B cell (primary cell): ENCODE measurements at regions not wholly inside any gene's neighbourhood (a gene's known extent, or its start where the extent isn't known, plus 50 kb on each side); places are given as distances from the start of the nearest gene placed in this dataset.

Experiments
- ATAC-seq: fragments of 200-7000 bp; cut with Tn5 transposase; one replicate; pipeline ENCODE4 v1.10.0; 2021; ENCODE audit warnings: low read depth, mild to moderate bottlenecking, moderate number of reproducible peaks, moderate library complexity
- CTCF ChIA-PET: fragments of 350-600 bp; sonication (Branson Sonifier 250); formaldehyde crosslinking; loops from one replicate; lab custom pipeline; 2021; ENCODE audit warnings: antibody characterized with exemption, inconsistent platforms; lab: Charles Lee
- POLR2A ChIA-PET: fragments of 350-600 bp; sonication (Branson Sonifier 250); formaldehyde crosslinking; loops from one replicate; lab custom pipeline; 2021; ENCODE audit warnings: antibody characterized with exemption; lab: Charles Lee
- DNase-seq: peaks from one replicate; pipeline ENCODE4 v3.0.0; 2013
- H2AFZ ChIP-seq: 2 replicates; pipeline ENCODE4 v1.6.1; 2012; ENCODE audit warnings: mild to moderate bottlenecking, low read depth, low read length; ENCODE audit not compliant: insufficient read depth, poor library complexity, severe bottlenecking
- H3K27ac ChIP-seq, 2 donors: 1 replicate in 1 of 2; 2 replicates in 1 of 2; pipeline ENCODE4 v1.5.1; 2012 to 2013; ENCODE audit warnings: low read length in 2 of 2, mild to moderate bottlenecking in 2 of 2, moderate library complexity in 1 of 2
- H3K27me3 ChIP-seq, 4 experiments: fragments of 200-600 bp in 1 of 4; sonication (generic) in 1 of 4; replicated peaks in 1 of 4; 1 replicate in 2 of 4; 2 replicates in 2 of 4; pipeline versions ENCODE4 v1.6.1 to v1.7.0; 2013 to 2016; ENCODE audit warnings: low read length in 3 of 4, mild to moderate bottlenecking in 2 of 4, mixed read lengths in 1 of 4, moderate library complexity in 1 of 4; ENCODE audit not compliant: insufficient read depth in 4 of 4, control insufficient read depth in 3 of 4; ENCODE audit errors: control extremely low read depth in 1 of 4
- H3K36me3 ChIP-seq, 2 experiments: replicated peaks in 1 of 2; 1 replicate in 1 of 2; 2 replicates in 1 of 2; pipeline versions ENCODE4 v1.6.1 to v1.7.1; 2013; ENCODE audit warnings: low read length in 1 of 2; ENCODE audit not compliant: insufficient read depth in 2 of 2, control insufficient read depth in 1 of 2; ENCODE audit errors: control extremely low read depth in 1 of 2, extremely low read depth in 1 of 2
- H3K4me1 ChIP-seq, 2 donors: fragments of 200-600 bp in 1 of 2; sonication (generic) in 1 of 2; 1 replicate in 1 of 2; 2 replicates in 1 of 2; pipeline versions ENCODE4 v1.5.1 to v1.6.1; 2013 to 2017; ENCODE audit warnings: low read length in 2 of 2; ENCODE audit not compliant: control insufficient read depth in 2 of 2, insufficient read depth in 2 of 2
- H3K4me2 ChIP-seq: replicated peaks from 2 replicates; pipeline ENCODE3; 2012; ENCODE audit warnings: mild to moderate bottlenecking, low read depth, low read length; ENCODE audit not compliant: poor library complexity, severe bottlenecking
- H3K4me3 ChIP-seq, 5 experiments: fragments of 200-600 bp in 1 of 5; sonication (generic) in 1 of 5; 1 replicate in 3 of 5; 2 replicates in 2 of 5; pipeline versions ENCODE4 v1.5.1 to v1.7.0; 2011 to 2016; ENCODE audit warnings: low read length in 4 of 5, mild to moderate bottlenecking in 4 of 5, low read depth in 2 of 5, control low read depth in 1 of 5, moderate library complexity in 1 of 5; ENCODE audit not compliant: insufficient read depth in 1 of 5; ENCODE audit errors: control extremely low read depth in 1 of 5, extremely low read depth in 1 of 5
- H3K79me2 ChIP-seq: fragments of 200-600 bp; sonication (generic); one replicate; pipeline ENCODE4 v1.6.0; 2016; ENCODE audit warnings: low read length; ENCODE audit not compliant: control insufficient read depth, insufficient read depth
- H3K9ac ChIP-seq: fragments of 200-600 bp; sonication (generic); 2 replicates; pipeline ENCODE4 v1.6.1; 2017; ENCODE audit warnings: mild to moderate bottlenecking, low read length, moderate library complexity
- H3K9me3 ChIP-seq, 3 donors: one replicate each; pipeline versions ENCODE4 v1.6.1 to v1.7.1; 2013; ENCODE audit warnings: low read length in 2 of 3; ENCODE audit not compliant: control insufficient read depth in 2 of 3, insufficient read depth in 1 of 3; ENCODE audit errors: control extremely low read depth in 1 of 3
- H4K20me1 ChIP-seq: 2 replicates; pipeline ENCODE4 v1.6.0; 2012; ENCODE audit warnings: mild to moderate bottlenecking, low read length; ENCODE audit not compliant: insufficient read depth, control insufficient read depth, poor library complexity, severe bottlenecking
- H3K27ac Mint-ChIP-seq: one replicate; pipeline ENCODE4 v1.8.0; 2021; ENCODE audit warnings: mixed read lengths
- H3K27me3 Mint-ChIP-seq: one replicate; pipeline ENCODE4 v1.8.0; 2021; ENCODE audit warnings: mixed read lengths
- H3K4me1 Mint-ChIP-seq: one replicate; pipeline ENCODE4 v1.8.0; 2021; ENCODE audit warnings: mixed read lengths
- H3K4me3 Mint-ChIP-seq: one replicate; pipeline ENCODE4 v1.8.0; 2021; ENCODE audit warnings: mixed read lengths
- H3K9me3 Mint-ChIP-seq: one replicate; pipeline ENCODE4 v1.8.0; 2022; ENCODE audit warnings: mixed read lengths; ENCODE audit not compliant: insufficient read depth
- CTCF ChIP-seq: fragments of 200-600 bp; IDR thresholded peaks from one replicate; pipeline ENCODE4 v1.8.0; 2022; ENCODE audit warnings: antibody characterized with exemption, mild to moderate bottlenecking
- EZH2 ChIP-seq: IDR thresholded peaks from 2 replicates; pipeline ENCODE4 v1.6.1; 2012; ENCODE audit warnings: borderline replicate concordance, low read depth, mild to moderate bottlenecking, moderate library complexity, low read length; ENCODE audit not compliant: insufficient read depth, poor library complexity, severe bottlenecking
- WGBS: methylation state at CpG from one replicate; pipeline ENCODE4 v1.1.5; 2013; ENCODE audit warnings: missing lambda C conversion rate; ENCODE audit not compliant: insufficient coverage; 5-methylcytosine and 5-hydroxymethylcytosine counted together
- intact Hi-C: fragments of 100-400 bp; cut with micrococcal nuclease; formaldehyde crosslinking; loops from one replicate; pipeline ENCODE4 v1.10.0; 2022

GRCh38 chr20:39660965-39661364 lies 698.8 kb downstream of the DHX35 start:
- ATAC-seq (peak; percentile 53), DNase-seq (no peak)
- Histone ChIP-seq H3K36me3 (no peaks in the 10 kb centered on the region), H2AFZ (no peak overlapping the region), H3K4me3 (no peak overlapping the region), H3K9ac (no peak overlapping the region), H3K27me3 (no peaks in the 10 kb centered on the region), H3K9me3 (no peaks in the 10 kb centered on the region), H3K27ac (no peak overlapping the region), H3K4me2 (no peak overlapping the region), H3K79me2 (no peaks in the 10 kb centered on the region), H3K4me1 (peaks cover 0 to 5% of the 10 kb centered on the region in 2 donors), H4K20me1 (no peaks in the 10 kb centered on the region)
- Mint-ChIP-seq H3K4me3 (no peak overlapping the region), H3K4me1 (peaks cover 5% of the 10 kb centered on the region), H3K9me3 (no peaks in the 10 kb centered on the region), H3K27ac (peak overlapping the region; percentile 39), H3K27me3 (peaks cover 12% of the 10 kb centered on the region)
- WGBS: 90% methylated on average over 2 of the region's 2 CpGs
- no peak for TF ChIP-seq CTCF
- no peak for TF ChIP-seq EZH2
- ChIA-PET CTCF (interaction anchor here (1.5 kb wide), 1 partner anchor 392 kb away, joined by 4 read pairs; no protein-coding TSS in a partner anchor), POLR2A (no interaction called here)
- intact Hi-C loops: no loop called here

- CTCF ChIA-PET: no interaction called here
- H3K4me2 ChIP-seq: no peak overlapping the region
- 91% methylated on average over 1 of the region's 1 CpG for WGBS
These were observed 698.1 kb downstream of the DHX35 start for GRCh38 chr20:39660226-39660625.

More at GRCh38 chr20:39660226-39660625, 698.1 kb downstream of the DHX35 start:
- no peaks in the 10 kb centered on the region for H3K36me3 ChIP-seq
- peaks cover 0 to 3% (median 0%) of the 10 kb centered on the region in 3 donors for H3K9me3 ChIP-seq
- no peak overlapping the region for H3K9ac ChIP-seq
- H3K4me1 Mint-ChIP-seq: peaks cover 5% of the 10 kb centered on the region
- no peaks in the 10 kb centered on the region for H3K9me3 Mint-ChIP-seq
- H3K4me3 ChIP-seq: no peak overlapping the region
- no peak overlapping the region for H3K4me3 Mint-ChIP-seq
- ATAC-seq (no peak), DNase-seq (no peak)
- H3K4me1 ChIP-seq: peaks cover 0 to 5% of the 10 kb centered on the region in 2 donors
- intact Hi-C loops: no loop called here
- POLR2A ChIA-PET: no interaction called here
- no peaks in the 10 kb centered on the region for H3K27me3 ChIP-seq
- no peak overlapping the region for H2AFZ ChIP-seq
- peaks cover 9% of the 10 kb centered on the region for H3K27me3 Mint-ChIP-seq
- no peaks in the 10 kb centered on the region for H4K20me1 ChIP-seq
- no peak overlapping the region for H3K27ac ChIP-seq
- no peaks in the 10 kb centered on the region for H3K79me2 ChIP-seq
- no peak overlapping the region for H3K27ac Mint-ChIP-seq
- TF ChIP-seq EZH2 (no peak), CTCF (no peak)
